ENCODE measurements at regions not wholly inside any gene's neighbourhood (a gene's known extent, or its start where the extent isn't known, plus 50 kb on each side); places are given as distances from the start of the nearest gene placed in this dataset.

DNA sequence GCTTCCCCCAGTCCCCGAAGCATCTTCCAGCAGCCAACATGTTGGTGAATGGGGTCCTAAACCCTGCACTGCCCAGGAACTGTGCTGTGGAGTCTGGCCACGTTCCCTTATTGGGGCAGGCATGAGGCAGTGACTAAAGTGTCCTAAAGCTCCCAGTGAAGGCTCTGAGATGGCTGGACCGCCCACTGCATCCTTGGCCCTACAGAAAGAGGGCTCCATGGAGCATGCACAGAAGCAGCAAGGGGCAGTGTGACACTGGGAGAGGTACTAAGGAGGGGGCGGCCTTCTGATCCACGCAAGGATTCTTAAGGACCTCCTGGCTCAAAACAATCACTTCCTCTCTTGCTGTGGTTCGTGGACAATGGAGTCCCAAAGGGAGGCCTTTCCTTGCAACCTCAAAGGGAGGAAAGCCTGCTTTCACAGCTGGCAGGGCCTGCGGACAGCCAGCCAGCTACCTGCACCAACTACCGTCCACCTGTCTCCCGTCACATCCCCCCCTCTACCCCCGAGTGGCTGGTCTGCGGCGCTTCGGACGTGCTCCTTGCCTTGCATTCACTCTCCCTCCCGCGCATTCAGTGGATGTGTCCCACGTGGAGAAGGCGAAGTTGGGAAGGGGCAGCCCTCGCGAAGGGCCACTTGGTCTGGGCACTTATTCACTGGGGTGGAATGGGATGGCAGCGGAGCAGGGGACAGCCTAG is 63.9 kb upstream of the STARD13 start:
- no peak for TF ChIP-seq CTCF (IDR thresholded peaks at IDR 0.05; ENCODE audit: low read depth, low read length)
- H3K9me3 ChIP-seq (ENCODE audit: severe bottlenecking) = no peaks in the 10 kb centered on the region
- H3K4me3 ChIP-seq (ENCODE audit: low read depth, low read length) = no peak overlapping the region
- no peak overlapping the region for H3K27ac ChIP-seq
- no peak for DNase-seq
- H3K27me3 ChIP-seq (ENCODE audit: insufficient read depth, low read depth, severe bottlenecking) = no peaks in the 10 kb centered on the region
- no peaks in the 10 kb centered on the region for H3K36me3 ChIP-seq

- Histone ChIP-seq H3K9me3 (ENCODE audit: severe bottlenecking) (no peaks in the 10 kb centered on the region), H3K4me3 (ENCODE audit: low read depth, low read length) (no peak overlapping the region), H3K36me3 (no peaks in the 10 kb centered on the region), H3K27ac (no peak overlapping the region), H3K27me3 (ENCODE audit: insufficient read depth, low read depth, severe bottlenecking) (no peaks in the 10 kb centered on the region)
- TF ChIP-seq CTCF (IDR thresholded peaks at IDR 0.05; ENCODE audit: low read depth, low read length) = no peak
- no peak for DNase-seq
Measured at GRCh38 chr13:33349986-33350826, 64.7 kb upstream of the STARD13 start.

DNA sequence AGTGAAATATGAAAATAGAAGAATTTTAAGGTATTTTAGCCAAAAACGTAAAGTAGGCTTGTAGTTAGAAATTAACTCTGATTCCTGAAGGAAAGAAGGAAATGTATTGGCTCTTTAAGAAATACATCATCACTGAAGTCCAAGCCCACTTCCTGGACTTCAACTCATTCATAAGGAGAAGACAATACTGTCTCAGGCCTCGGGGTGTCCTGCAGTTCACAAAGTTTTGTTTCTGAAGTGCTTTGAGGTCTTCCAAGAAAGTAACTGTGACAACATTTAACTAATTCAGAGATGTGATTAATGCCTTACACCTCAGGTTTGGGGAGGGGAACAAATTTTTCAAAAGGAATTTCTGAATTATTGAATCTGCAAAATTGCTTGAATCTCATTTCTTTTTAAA is 65.8 kb upstream of the STARD13 start:
- Histone ChIP-seq H3K4me3 (ENCODE audit: low read depth, low read length) (no peak overlapping the region), H3K36me3 (no peaks in the 10 kb centered on the region), H3K27ac (no peak overlapping the region), H3K27me3 (ENCODE audit: insufficient read depth, low read depth, severe bottlenecking) (no peaks in the 10 kb centered on the region), H3K9me3 (ENCODE audit: severe bottlenecking) (no peaks in the 10 kb centered on the region)
- no peak for TF ChIP-seq CTCF (IDR thresholded peaks at IDR 0.05; ENCODE audit: low read depth, low read length)
- DNase-seq = no peak

GRCh38 chr13:33352041-33352440 is 66.5 kb upstream of the STARD13 start:
- TF ChIP-seq CTCF (IDR thresholded peaks at IDR 0.05; ENCODE audit: low read depth, low read length) = no peak
- Histone ChIP-seq H3K27me3 (ENCODE audit: insufficient read depth, low read depth, severe bottlenecking) (no peaks in the 10 kb centered on the region), H3K36me3 (no peaks in the 10 kb centered on the region), H3K27ac (no peak overlapping the region), H3K9me3 (ENCODE audit: severe bottlenecking) (no peaks in the 10 kb centered on the region), H3K4me3 (ENCODE audit: low read depth, low read length) (no peak overlapping the region)
- no peak for DNase-seq

- no peak for DNase-seq
- no peak overlapping the region for H3K27ac ChIP-seq
- no peak overlapping the region for H3K4me3 ChIP-seq (ENCODE audit: low read depth, low read length)
- TF ChIP-seq CTCF (IDR thresholded peaks at IDR 0.05; ENCODE audit: low read depth, low read length) = no peak
- no peaks in the 10 kb centered on the region for H3K36me3 ChIP-seq
- H3K9me3 ChIP-seq (ENCODE audit: severe bottlenecking) = no peaks in the 10 kb centered on the region
- no peaks in the 10 kb centered on the region for H3K27me3 ChIP-seq (ENCODE audit: insufficient read depth, low read depth, severe bottlenecking)
Measured at GRCh38 chr13:33352526-33352925, 67.0 kb upstream of the STARD13 start.

Data from WERI-Rb-1 (cell line).